ENCODE measurements at regions not wholly inside any gene's neighbourhood (a gene's known extent, or its start where the extent isn't known, plus 50 kb on each side); places are given as distances from the start of the nearest gene placed in this dataset.

DNA sequence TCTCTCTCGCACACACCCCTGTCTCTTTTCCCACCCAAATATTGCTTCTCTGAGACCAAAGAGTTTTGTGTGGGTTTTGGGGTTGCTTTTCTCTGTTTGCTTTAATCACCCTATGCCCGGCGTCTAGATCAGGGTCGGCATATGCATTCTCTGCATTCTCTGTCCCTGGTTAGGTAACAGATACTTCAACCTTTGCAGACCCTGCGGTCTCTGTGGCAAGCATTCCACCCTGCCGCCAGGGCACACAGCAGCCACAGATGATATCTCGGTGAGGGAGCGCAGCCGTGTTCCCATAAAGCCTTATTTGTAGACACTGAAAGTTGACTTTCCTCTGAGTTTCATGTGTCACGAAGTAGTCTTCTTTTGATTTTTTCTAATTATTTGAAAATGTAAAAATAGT is 110.4 kb upstream of the FZD10 start:
- TF ChIP-seq CTCF (IDR thresholded peaks at IDR 0.05; ENCODE audit: insufficient read depth, low read length, poor library complexity, severe bottlenecking), result no peak
- no peak for TF ChIP-seq EZH2phosphoT487 (conservative IDR thresholded peaks at IDR 0.05; ENCODE audit: low read length)
